ENCODE measurements at regions not wholly inside any gene's neighbourhood (a gene's known extent, or its start where the extent isn't known, plus 50 kb on each side); places are given as distances from the start of the nearest gene placed in this dataset.

- no peak overlapping the region for H3K27ac ChIP-seq
- TF ChIP-seq CTCF (conservative IDR thresholded peaks at IDR 0.05) (no peak; the same call in 1 of the 2 replicates), ZFX (IDR thresholded peaks at IDR 0.05) (no peak)
These were observed 149.4 kb downstream of the KCNJ12 start for GRCh38 chr17:21525464-21526130.

GRCh38 chr17:21528031-21528695 is 152.0 kb downstream of the KCNJ12 start:
- no peak for TF ChIP-seq CTCF (conservative IDR thresholded peaks at IDR 0.05)
- no peak for TF ChIP-seq ZFX (IDR thresholded peaks at IDR 0.05)

GRCh38 chr17:21530311-21530710 is 154.2 kb downstream of the KCNJ12 start:
- no peak for TF ChIP-seq CTCF (conservative IDR thresholded peaks at IDR 0.05)
- TF ChIP-seq ZFX (IDR thresholded peaks at IDR 0.05): no peak
- H3K27ac ChIP-seq: no peak overlapping the region

More at GRCh38 chr17:21528031-21528695, 152.0 kb downstream of the KCNJ12 start:
- no peak overlapping the region for H3K27ac ChIP-seq

- TF ChIP-seq CTCF (conservative IDR thresholded peaks at IDR 0.05) (no peak), ZFX (IDR thresholded peaks at IDR 0.05) (no peak)
- H3K27ac ChIP-seq: no peak overlapping the region
These were observed 154.7 kb downstream of the KCNJ12 start for GRCh38 chr17:21530841-21531240.

- TF ChIP-seq ZFX (IDR thresholded peaks at IDR 0.05) (no peak), CTCF (conservative IDR thresholded peaks at IDR 0.05) (no peak)
- H3K27ac ChIP-seq: no peak overlapping the region
These were observed 156.7 kb downstream of the KCNJ12 start for GRCh38 chr17:21532763-21533385.

- H3K27ac ChIP-seq: no peak overlapping the region
- no peak for TF ChIP-seq CTCF (conservative IDR thresholded peaks at IDR 0.05)
- TF ChIP-seq ZFX (IDR thresholded peaks at IDR 0.05): no peak
These were observed 156.5 kb upstream of the KCNJ18 start for GRCh38 chr17:21535686-21536375.
